ENCODE measurements at regions not wholly inside any gene's neighbourhood (a gene's known extent, or its start where the extent isn't known, plus 50 kb on each side); places are given as distances from the start of the nearest gene placed in this dataset.
A peak's percentile ranks its signal among the peaks of the same experiment; 100 is the strongest.

GRCh38 chr2:240347949-240348500 is 87.4 kb upstream of the GPC1 start:
- Histone ChIP-seq H3K9me2 (replicated peaks; ENCODE audit: insufficient read depth, low read length) (no peaks in the 10 kb centered on the region), H3K4me3 (ENCODE audit: low read length) (no peak overlapping the region), H3K4me1 (ENCODE audit: low read length) (peaks cover 13% of the 10 kb centered on the region), H3K27me3 (replicated peaks; ENCODE audit: insufficient read depth, low read length) (peaks cover 17% of the 10 kb centered on the region), H3K9me3 (replicated peaks; ENCODE audit: insufficient read depth, low read length) (no peaks in the 10 kb centered on the region), H3K79me2 (ENCODE audit: low read length) (no peaks in the 10 kb centered on the region), H2AFZ (ENCODE audit: low read length) (no peak overlapping the region), H4K20me1 (ENCODE audit: insufficient read depth, low read length) (no peaks in the 10 kb centered on the region), H3K9ac (ENCODE audit: low read length) (no peak overlapping the region), H3K4me2 (ENCODE audit: low read depth, low read length) (peak overlapping the region; percentile 43), H3K36me3 (replicated peaks; ENCODE audit: insufficient read depth, low read length) (no peaks in the 10 kb centered on the region), H3K27ac (ENCODE audit: low read length) (no peak overlapping the region), H3F3A (ENCODE audit: insufficient read depth, low read length) (no peaks in the 10 kb centered on the region)
- no peak for DNase-seq
- TF ChIP-seq, protein P1, sequence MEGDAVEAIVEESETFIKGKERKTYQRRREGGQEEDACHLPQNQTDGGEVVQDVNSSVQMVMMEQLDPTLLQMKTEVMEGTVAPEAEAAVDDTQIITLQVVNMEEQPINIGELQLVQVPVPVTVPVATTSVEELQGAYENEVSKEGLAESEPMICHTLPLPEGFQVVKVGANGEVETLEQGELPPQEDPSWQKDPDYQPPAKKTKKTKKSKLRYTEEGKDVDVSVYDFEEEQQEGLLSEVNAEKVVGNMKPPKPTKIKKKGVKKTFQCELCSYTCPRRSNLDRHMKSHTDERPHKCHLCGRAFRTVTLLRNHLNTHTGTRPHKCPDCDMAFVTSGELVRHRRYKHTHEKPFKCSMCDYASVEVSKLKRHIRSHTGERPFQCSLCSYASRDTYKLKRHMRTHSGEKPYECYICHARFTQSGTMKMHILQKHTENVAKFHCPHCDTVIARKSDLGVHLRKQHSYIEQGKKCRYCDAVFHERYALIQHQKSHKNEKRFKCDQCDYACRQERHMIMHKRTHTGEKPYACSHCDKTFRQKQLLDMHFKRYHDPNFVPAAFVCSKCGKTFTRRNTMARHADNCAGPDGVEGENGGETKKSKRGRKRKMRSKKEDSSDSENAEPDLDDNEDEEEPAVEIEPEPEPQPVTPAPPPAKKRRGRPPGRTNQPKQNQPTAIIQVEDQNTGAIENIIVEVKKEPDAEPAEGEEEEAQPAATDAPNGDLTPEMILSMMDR (IDR thresholded peaks at IDR 0.05; ENCODE audit: low read length): no peak

- Histone ChIP-seq H3F3A (ENCODE audit: insufficient read depth, low read length) (no peaks in the 10 kb centered on the region), H4K20me1 (ENCODE audit: insufficient read depth, low read length) (no peaks in the 10 kb centered on the region), H3K4me2 (ENCODE audit: low read depth, low read length) (peak overlapping the region; percentile 43), H3K9me3 (replicated peaks; ENCODE audit: insufficient read depth, low read length) (no peaks in the 10 kb centered on the region), H3K9me2 (replicated peaks; ENCODE audit: insufficient read depth, low read length) (no peaks in the 10 kb centered on the region), H3K4me1 (ENCODE audit: low read length) (peaks cover 13% of the 10 kb centered on the region), H3K4me3 (ENCODE audit: low read length) (no peak overlapping the region), H2AFZ (ENCODE audit: low read length) (no peak overlapping the region), H3K79me2 (ENCODE audit: low read length) (no peaks in the 10 kb centered on the region), H3K27ac (ENCODE audit: low read length) (no peak overlapping the region), H3K36me3 (replicated peaks; ENCODE audit: insufficient read depth, low read length) (no peaks in the 10 kb centered on the region), H3K9ac (ENCODE audit: low read length) (no peak overlapping the region), H3K27me3 (replicated peaks; ENCODE audit: insufficient read depth, low read length) (peaks cover 19% of the 10 kb centered on the region)
- peak; percentile 52 for DNase-seq
- TF ChIP-seq EZH2phosphoT487 (IDR thresholded peaks at IDR 0.05; ENCODE audit: low read length) (no peak), EZH2 (optimal IDR thresholded peaks at IDR 0.05; ENCODE audit: low read depth, low read length) (no peak)
Observed at GRCh38 chr2:240348522-240348921, 86.9 kb upstream of the GPC1 start.

- peaks cover 13% of the 10 kb centered on the region for H3K4me1 ChIP-seq (ENCODE audit: low read length)
- H3K79me2 ChIP-seq (ENCODE audit: low read length): no peaks in the 10 kb centered on the region
- no peak overlapping the region for H3K27ac ChIP-seq (ENCODE audit: low read length)
- no peak overlapping the region for H3K9ac ChIP-seq (ENCODE audit: low read length)
- no peak overlapping the region for H3K4me3 ChIP-seq (ENCODE audit: low read length)
- no peaks in the 10 kb centered on the region for H3K9me3 ChIP-seq (replicated peaks; ENCODE audit: insufficient read depth, low read length)
- H3K4me2 ChIP-seq (ENCODE audit: low read depth, low read length): no peak overlapping the region
- DNase-seq: no peak
- no peaks in the 10 kb centered on the region for H4K20me1 ChIP-seq (ENCODE audit: insufficient read depth, low read length)
- TF ChIP-seq, protein P1 (IDR thresholded peaks at IDR 0.05; ENCODE audit: low read length): no peak
- no peak for TF ChIP-seq EZH2phosphoT487 (IDR thresholded peaks at IDR 0.05; ENCODE audit: low read length)
- TF ChIP-seq EZH2 (optimal IDR thresholded peaks at IDR 0.05; ENCODE audit: low read depth, low read length): no peak
- H3K36me3 ChIP-seq (replicated peaks; ENCODE audit: insufficient read depth, low read length): no peaks in the 10 kb centered on the region
- no peak overlapping the region for H2AFZ ChIP-seq (ENCODE audit: low read length)
- H3F3A ChIP-seq (ENCODE audit: insufficient read depth, low read length): no peaks in the 10 kb centered on the region
- H3K9me2 ChIP-seq (replicated peaks; ENCODE audit: insufficient read depth, low read length): no peaks in the 10 kb centered on the region
- peaks cover 22% of the 10 kb centered on the region for H3K27me3 ChIP-seq (replicated peaks; ENCODE audit: insufficient read depth, low read length)
Observed at GRCh38 chr2:240349133-240350005, 86.1 kb upstream of the GPC1 start.

GRCh38 chr2:240350006-240350355 is 85.5 kb upstream of the GPC1 start:
- Histone ChIP-seq H3K36me3 (replicated peaks; ENCODE audit: insufficient read depth, low read length) (no peaks in the 10 kb centered on the region), H3K4me1 (ENCODE audit: low read length) (peaks cover 13% of the 10 kb centered on the region), H2AFZ (ENCODE audit: low read length) (no peak overlapping the region), H3K4me3 (ENCODE audit: low read length) (no peak overlapping the region), H3F3A (ENCODE audit: insufficient read depth, low read length) (no peaks in the 10 kb centered on the region), H4K20me1 (ENCODE audit: insufficient read depth, low read length) (no peaks in the 10 kb centered on the region), H3K27ac (ENCODE audit: low read length) (no peak overlapping the region), H3K27me3 (replicated peaks; ENCODE audit: insufficient read depth, low read length) (peaks cover 22% of the 10 kb centered on the region), H3K9ac (ENCODE audit: low read length) (no peak overlapping the region), H3K9me3 (replicated peaks; ENCODE audit: insufficient read depth, low read length) (no peaks in the 10 kb centered on the region), H3K9me2 (replicated peaks; ENCODE audit: insufficient read depth, low read length) (no peaks in the 10 kb centered on the region), H3K79me2 (ENCODE audit: low read length) (no peaks in the 10 kb centered on the region), H3K4me2 (ENCODE audit: low read depth, low read length) (no peak overlapping the region)
- TF ChIP-seq EZH2phosphoT487 (IDR thresholded peaks at IDR 0.05; ENCODE audit: low read length) (no peak), EZH2 (optimal IDR thresholded peaks at IDR 0.05; ENCODE audit: low read depth, low read length) (no peak)
- TF ChIP-seq, protein P1 (IDR thresholded peaks at IDR 0.05; ENCODE audit: low read length): no peak
- no peak for DNase-seq
